Stomach (tissue), 4 donors: ENCODE measurements at regions not wholly inside any gene's neighbourhood (a gene's known extent, or its start where the extent isn't known, plus 50 kb on each side); places are given as distances from the start of the nearest gene placed in this dataset.

Source experiments
- POLR2A ChIP-seq, 4 donors: fragments of 450-650 bp; IDR thresholded peaks; one replicate each; pipeline ENCODE4 v1.6.1; 2016; ENCODE audit warnings: antibody characterized with exemption in 4 of 4, control low read depth in 2 of 4, mild to moderate bottlenecking in 1 of 4, moderate library complexity in 1 of 4
- POLR2AphosphoS5 ChIP-seq, 3 donors: sonication (generic); formaldehyde crosslinking; IDR thresholded peaks; one replicate each; pipeline ENCODE4 v1.6.1; 2016; ENCODE audit warnings: antibody characterized with exemption in 3 of 3
- TF ChIP-seq, protein P1 (sequence below), 7 experiments: fragments of 450-650 bp in 4 of 7; fragments of 200-600 bp in 3 of 7; sonication (generic) in 3 of 7; IDR thresholded peaks; one replicate each; pipeline ENCODE4 v1.5.1; 2016 to 2019; ENCODE audit warnings: antibody characterized with exemption in 7 of 7, control low read depth in 2 of 7, mild to moderate bottlenecking in 1 of 7

DNA sequence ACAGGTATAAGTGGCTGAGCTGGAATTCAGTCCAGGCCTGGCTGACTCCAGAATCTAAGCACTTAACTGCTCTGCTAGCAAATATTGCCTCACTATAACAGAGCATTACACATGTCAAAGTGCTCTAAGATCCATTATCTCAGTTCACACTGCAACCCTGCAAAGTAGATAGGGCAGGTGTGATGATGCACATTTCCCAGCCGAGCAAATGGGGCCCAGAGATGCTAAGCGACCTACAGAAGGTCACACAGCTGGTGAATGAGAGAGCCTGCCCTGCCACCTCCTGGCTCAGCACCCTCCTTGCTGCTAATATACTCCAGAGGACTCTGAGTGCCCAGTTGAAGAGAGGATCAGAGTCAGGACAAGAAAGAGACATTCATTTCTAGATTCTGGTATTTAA lies 73.6 kb upstream of the CCL1 start:
- TF ChIP-seq POLR2A (IDR thresholded peaks at IDR 0.05) (no peak), POLR2AphosphoS5 (IDR thresholded peaks at IDR 0.05) (no peak)
- TF ChIP-seq, protein P1, sequence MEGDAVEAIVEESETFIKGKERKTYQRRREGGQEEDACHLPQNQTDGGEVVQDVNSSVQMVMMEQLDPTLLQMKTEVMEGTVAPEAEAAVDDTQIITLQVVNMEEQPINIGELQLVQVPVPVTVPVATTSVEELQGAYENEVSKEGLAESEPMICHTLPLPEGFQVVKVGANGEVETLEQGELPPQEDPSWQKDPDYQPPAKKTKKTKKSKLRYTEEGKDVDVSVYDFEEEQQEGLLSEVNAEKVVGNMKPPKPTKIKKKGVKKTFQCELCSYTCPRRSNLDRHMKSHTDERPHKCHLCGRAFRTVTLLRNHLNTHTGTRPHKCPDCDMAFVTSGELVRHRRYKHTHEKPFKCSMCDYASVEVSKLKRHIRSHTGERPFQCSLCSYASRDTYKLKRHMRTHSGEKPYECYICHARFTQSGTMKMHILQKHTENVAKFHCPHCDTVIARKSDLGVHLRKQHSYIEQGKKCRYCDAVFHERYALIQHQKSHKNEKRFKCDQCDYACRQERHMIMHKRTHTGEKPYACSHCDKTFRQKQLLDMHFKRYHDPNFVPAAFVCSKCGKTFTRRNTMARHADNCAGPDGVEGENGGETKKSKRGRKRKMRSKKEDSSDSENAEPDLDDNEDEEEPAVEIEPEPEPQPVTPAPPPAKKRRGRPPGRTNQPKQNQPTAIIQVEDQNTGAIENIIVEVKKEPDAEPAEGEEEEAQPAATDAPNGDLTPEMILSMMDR (IDR thresholded peaks at IDR 0.05), result no peak
